Islet of Langerhans (tissue), 1 donor: ENCODE measurements at regions not wholly inside any gene's neighbourhood (a gene's known extent, or its start where the extent isn't known, plus 50 kb on each side); places are given as distances from the start of the nearest gene placed in this dataset.
"Not testable (repeated sequence)": the region's sequence is repeated elsewhere in the genome, so short reads cannot be mapped to it uniquely, and the experiment has no call there.

Experiments
- FAIRE-seq: peaks from one replicate; lab custom pipeline; 2011; peaks lifted over from hg19 to GRCh38; lab: Jason Lieb, UNC

- no peak for FAIRE-seq
Measured at GRCh38 chr2:153420394-153420793, 58.2 kb downstream of the RPRM start.

DNA sequence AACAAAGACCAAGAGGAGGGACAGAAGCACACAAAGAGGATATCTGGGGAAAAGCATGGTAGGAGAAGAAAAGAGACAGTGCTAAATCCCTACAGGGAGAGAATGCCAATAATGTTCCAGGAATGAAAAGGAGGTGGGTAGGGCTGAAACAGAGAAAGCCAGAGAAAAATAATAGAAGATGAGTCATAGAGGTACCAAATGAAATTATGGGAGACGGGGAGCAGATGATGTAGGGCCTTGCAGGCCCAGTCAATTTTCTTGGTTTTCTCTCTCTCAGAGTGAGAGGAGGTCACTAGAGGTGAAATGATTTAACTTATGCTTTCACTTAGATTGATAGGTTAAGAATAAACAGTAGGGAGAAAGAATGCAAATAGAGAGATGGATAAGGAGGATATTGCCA is 61.5 kb downstream of the RPRM start:
- no peak for FAIRE-seq

DNA sequence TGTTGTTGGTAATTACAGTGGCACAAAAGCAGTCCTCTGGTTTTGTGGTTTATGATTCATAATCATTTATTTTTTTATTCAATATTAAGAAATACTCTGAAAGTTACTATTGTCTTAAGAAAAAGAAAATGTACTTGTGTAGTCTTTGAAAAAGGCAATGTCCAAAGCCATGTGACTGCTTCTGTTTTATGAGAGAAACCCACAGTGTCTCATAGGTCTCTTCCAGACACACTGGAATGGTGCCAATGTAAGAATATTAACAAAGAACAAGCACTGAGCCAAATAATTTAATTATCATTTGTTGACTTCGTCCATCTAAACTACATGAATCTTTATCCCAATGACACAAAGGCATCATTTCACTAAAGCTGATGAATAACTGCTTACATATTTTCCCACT is 62.5 kb downstream of the RPRM start:
- FAIRE-seq: no peak

- FAIRE-seq: no peak
Measured at GRCh38 chr2:153408710-153409385, 69.7 kb downstream of the RPRM start.

DNA sequence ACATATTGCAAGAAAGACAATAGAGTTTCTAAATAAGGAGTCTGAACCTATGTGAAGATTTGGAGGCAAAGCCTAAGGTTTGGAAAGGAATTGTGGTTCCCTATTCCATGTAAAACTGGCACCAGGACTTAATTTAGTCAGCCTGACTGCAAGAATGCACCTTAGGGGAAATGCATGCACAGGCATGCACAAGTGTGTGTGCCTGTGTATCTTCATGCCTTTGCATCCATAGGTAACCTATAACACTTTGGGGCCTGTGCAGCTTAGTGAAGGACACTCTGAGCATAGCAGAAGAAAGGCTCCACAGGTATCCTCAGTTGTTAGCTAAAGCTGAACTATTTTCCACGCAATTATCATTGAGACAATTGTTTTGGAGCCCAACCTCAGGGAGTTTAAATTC is 73.4 kb downstream of the RPRM start:
- FAIRE-seq: no peak

- FAIRE-seq: no peak
Measured at GRCh38 chr2:153404792-153405191, 73.8 kb downstream of the RPRM start.

DNA sequence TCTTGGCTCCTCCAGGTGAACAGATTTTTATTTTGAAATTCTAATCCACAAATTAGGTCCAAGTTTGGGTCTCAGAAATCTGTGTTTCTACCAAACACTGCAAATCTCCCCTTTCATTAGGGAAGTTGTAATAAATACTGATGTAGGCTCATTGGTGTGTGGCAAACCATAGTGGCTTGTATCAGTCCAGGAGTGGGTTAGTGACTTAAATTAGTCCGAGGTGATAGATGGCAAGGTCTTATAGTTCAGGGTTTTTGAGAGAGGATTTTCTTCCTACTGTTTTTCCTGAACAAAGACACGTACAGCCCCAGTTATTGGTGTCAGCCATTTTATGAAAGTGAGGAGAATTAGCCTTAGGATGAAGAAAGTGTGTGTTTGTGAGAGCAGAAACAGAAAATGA is 74.6 kb downstream of the RPRM start:
- no peak for FAIRE-seq

- not testable (repeated sequence) for FAIRE-seq
Measured at GRCh38 chr2:153403352-153403751, 75.2 kb downstream of the RPRM start.

- no peak for FAIRE-seq
Measured at GRCh38 chr2:153394686-153395085, 83.9 kb downstream of the RPRM start.

GRCh38 chr2:153394247-153394646 is 84.3 kb downstream of the RPRM start:
- no peak for FAIRE-seq

DNA sequence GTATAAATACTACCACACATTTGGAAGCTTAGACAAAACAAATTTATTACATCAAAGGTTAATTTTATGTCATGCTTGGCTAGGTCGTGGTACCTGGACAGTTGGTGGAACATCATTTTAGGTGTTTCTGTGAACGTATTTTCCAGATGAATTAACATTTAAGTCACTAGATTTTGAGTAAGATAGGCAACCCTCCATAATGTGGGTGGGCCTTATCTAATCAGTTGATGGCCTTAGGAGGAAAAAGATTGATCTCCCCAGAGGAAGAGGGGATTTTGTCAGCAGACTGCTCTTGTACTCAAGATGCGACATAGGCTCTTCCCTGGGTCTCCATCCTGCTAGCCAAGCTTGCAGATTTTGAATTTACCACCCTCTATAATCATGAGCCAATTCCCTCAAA is 85.0 kb downstream of the RPRM start:
- FAIRE-seq: no peak

GRCh38 chr2:153391131-153391530 is 87.4 kb downstream of the RPRM start:
- FAIRE-seq: no peak

DNA sequence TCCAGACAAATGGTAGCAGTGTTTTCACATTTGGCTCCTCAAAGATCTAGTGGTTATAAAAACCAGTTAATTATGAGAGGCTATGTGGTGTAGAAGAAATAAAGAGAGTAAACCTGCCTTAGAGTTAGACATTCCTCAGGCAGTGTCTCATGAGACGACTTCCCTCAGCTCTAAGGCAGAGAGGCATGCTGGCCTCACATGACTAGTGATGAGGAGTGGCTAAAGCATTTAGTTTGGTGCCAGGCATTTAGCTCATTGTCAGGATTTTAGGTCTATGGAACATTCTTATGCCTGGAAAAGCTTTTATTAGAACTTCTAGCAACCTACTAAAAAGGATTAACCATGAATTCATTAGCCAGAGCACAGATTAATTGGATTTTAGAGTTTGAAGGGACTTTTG is 90.3 kb downstream of the RPRM start:
- FAIRE-seq: no peak

- FAIRE-seq: no peak
Measured at GRCh38 chr2:153387203-153387602, 91.4 kb downstream of the RPRM start.

GRCh38 chr2:153386481-153386897 is 92.1 kb downstream of the RPRM start:
- FAIRE-seq: no peak

DNA sequence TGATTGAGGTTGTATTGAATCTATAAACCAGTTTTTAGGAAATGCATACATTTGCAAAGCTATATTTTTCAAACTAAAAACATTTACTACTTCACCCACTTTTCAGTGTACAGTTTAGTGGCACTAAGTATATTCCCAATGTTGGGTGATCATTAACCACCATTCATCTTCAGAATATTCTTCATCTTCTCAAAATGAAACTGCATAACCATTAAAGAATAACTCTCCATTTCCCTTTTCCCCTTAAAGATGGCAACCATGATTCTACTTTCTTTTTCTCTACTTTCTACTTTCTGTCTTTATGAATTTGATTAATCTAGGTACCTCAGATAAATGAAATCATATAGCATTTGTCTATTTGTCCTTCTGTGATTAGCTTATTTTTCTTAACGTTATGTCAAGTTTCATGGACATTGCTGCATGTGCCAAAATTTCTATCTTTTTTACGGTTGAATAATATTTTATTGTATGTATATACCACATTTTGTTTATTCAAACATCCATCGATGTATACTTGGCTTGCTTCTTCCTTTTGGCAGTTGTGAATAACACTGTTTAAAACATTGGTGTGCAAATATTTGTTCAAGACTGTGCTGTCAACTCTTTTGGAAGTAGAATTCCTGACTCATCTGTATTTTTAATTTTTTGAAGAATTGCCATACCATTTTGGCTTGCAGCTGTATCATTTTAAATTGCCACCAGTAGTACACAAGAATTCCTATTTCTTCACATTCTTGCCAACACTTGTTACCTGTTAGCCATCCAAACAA is 104.9 kb downstream of the RPRM start:
- no peak for FAIRE-seq

GRCh38 chr2:153360239-153360638 is 118.3 kb downstream of the RPRM start:
- FAIRE-seq: no peak

DNA sequence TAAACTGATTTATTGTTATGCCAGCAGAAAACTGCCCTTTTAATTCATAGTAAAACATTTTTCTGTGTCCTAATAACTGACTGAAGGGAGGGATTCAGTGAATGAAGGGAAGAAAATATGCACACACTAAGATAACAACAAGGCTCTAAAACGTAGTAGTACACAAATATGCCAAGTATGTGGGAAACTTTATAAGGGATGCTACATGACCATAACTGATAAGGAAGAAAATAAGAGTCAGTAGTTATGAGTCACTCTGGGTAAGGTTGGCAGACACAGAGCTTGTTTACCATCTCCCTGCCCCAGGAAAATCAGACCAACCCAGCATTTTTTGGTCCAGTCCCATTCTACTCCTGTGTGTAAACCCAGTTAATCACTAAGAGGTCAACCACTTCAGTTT is 124.2 kb downstream of the RPRM start:
- FAIRE-seq: no peak

- no peak for FAIRE-seq
Measured at GRCh38 chr2:153349603-153350002, 129.0 kb downstream of the RPRM start.

DNA sequence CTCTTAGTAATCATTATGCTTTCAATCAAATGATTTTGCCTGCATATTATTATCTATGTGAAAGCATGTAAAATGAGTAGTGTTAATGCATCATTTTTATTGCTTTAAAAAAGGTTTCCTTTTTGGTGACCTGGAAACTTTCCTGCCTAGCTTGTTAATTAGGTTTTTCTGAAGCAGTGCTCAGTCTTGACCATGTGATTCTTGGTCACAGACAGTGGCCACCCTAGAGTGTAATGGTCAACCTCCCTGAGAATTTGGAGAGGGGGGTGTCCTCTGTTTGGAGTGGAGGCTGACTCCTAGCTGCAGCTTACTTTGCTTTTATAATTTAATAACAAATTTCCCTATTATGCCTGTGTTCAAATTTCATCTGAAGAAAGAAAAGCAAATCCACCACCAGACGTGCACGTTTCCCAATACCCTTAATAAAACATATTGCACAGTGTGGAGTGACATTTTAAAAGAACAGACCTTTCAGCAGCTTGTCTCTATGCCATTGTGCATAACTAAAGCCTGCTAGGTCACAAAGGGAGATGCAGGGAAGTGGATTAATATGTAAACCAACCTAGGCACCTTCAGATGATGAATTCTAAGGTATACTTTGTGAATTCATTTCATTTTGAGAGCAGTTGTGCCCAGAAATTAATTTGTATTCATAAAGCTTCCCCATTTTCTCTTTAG is 130.6 kb downstream of the RPRM start:
- no peak for FAIRE-seq

DNA sequence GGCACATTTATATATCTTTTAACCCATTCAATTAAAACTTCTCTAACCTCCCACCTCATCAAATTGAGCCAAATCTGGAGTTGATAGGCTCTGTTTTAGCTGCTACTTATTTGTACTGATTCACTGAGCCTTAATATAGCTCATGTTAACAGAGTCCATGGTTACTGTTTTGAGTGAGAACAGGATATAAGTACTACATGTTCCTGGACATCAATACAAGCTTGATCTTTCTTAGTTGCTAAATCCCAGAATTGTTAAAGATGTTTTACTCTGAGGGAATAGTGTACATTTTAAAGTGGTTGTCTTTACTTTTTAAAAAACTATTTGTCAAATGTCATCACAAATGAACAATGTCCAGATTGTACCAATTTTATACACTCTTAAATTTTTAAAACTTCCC is 157.7 kb downstream of the RPRM start:
- FAIRE-seq: no peak

DNA sequence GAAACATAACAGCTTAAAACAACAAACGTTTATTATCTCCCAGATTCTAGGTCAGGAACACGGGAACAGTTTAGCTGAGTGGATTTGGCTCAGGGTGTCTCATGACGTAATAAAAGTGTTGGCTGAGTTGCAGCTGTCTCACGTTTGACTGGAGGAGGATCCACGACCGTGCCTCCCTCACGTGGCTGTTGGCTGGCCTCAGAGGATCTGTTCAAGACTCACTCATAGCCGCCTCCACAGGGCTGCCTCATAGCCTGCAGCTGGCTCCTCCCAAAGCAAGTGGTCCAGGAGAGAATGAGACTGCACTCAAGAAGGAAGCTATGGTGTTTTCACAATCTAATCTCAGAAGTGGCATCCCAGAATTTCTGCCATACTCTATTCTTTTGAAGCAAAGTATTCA is 167.1 kb downstream of the RPRM start:
- no peak for FAIRE-seq

DNA sequence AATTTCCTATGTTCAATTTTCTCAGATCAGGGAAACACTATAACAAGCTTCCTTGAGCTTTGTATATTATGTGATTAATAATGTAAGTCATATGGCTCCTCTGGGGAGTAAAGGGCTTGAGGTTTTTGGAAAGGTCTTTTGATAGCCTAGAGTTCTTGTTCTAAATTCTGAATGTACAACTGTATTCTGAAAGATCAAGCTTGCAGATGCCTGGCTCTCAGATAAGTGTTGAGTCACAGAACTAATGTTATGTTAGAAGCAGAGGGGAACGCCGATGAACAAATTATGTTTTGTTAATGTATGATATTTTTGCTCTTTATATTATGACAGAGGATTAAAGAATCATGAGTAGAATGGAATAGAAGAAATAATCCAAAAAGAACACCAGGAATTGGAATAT is 170.1 kb downstream of the RPRM start:
- no peak for FAIRE-seq

DNA sequence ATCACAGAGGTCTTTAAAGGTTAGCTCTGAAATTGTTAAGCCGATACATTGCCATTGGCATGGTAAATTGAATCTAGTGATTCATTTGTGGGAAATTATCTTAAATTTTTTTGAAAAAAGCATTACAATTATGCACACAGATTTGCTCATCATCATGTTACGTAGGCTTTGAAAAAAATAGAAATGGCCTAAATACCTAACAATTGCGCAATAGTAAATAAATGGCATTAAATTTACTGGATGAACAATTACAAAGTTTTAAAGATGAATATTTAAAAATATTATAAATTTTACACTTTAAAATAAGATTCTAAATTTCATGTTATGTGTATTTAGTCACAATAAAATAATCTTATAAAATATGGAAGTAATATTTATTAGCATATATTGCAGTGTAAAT is 171.3 kb downstream of the RPRM start:
- FAIRE-seq: no peak
